Prostate gland (tissue), 2 donors: ENCODE measurements at regions not wholly inside any gene's neighbourhood (a gene's known extent, or its start where the extent isn't known, plus 50 kb on each side); places are given as distances from the start of the nearest gene placed in this dataset.

ENCODE experiments used
- CTCF ChIP-seq, 4 experiments: fragments of 200-600 bp in 2 of 4; fragments of 450-650 bp in 2 of 4; sonication (generic) in 2 of 4; IDR thresholded peaks; 1 replicate in 3 of 4; 2 replicates in 1 of 4; pipeline ENCODE4 v1.5.1; 2016 to 2019; ENCODE audit warnings: antibody characterized with exemption in 4 of 4, mild to moderate bottlenecking in 2 of 4, moderate library complexity in 2 of 4
- POLR2A ChIP-seq: fragments of 450-650 bp; IDR thresholded peaks from one replicate; pipeline ENCODE4 v1.6.1; 2016; ENCODE audit warnings: antibody characterized with exemption, mild to moderate bottlenecking
- POLR2AphosphoS5 ChIP-seq: sonication (generic); formaldehyde crosslinking; IDR thresholded peaks from one replicate; pipeline ENCODE4 v1.6.1; 2017; ENCODE audit warnings: antibody characterized with exemption

- TF ChIP-seq POLR2AphosphoS5 (no peak), CTCF (IDR thresholded peaks at IDR 0.05) (peak in 1 of 4 experiments; percentile 27), POLR2A (no peak)
Observed at GRCh38 chr9:107141967-107142366, 141.1 kb upstream of the RAD23B start.
